ENCODE measurements at regions not wholly inside any gene's neighbourhood (a gene's known extent, or its start where the extent isn't known, plus 50 kb on each side); places are given as distances from the start of the nearest gene placed in this dataset.
"Not testable (repeated sequence)": the region's sequence is repeated elsewhere in the genome, so short reads cannot be mapped to it uniquely, and the experiment has no call there.

- no peaks in the 10 kb centered on the region for H3K9me3 ChIP-seq (ENCODE audit: control insufficient read depth, low read length)
- ATAC-seq = peak in 1 of 2 donors; percentile 40
- no peak for DNase-seq
- no peak overlapping the region for H3K4me3 ChIP-seq (ENCODE audit: low read length)
- WGBS = 70% methylated on average over 4 of the region's 4 CpGs
- no peak overlapping the region for H3K27ac ChIP-seq (ENCODE audit: low read length)
- H3K4me1 ChIP-seq (ENCODE audit: control insufficient read depth, insufficient read depth, low read length) = no peaks in the 10 kb centered on the region
- no peaks in the 10 kb centered on the region for H3K27me3 ChIP-seq (ENCODE audit: control insufficient read depth, insufficient read depth)
- intact Hi-C loops (cut with DNase I) = no loop called here
Observed at GRCh38 chr10:35876248-35876647, 234.2 kb upstream of the FZD8 start.

- DNase-seq (peak in 1 of 3 donors; percentile 46), ATAC-seq (peak; percentile 57 to 61)
- Histone ChIP-seq H3K4me1 (ENCODE audit: control insufficient read depth, insufficient read depth, low read length) (no peaks in the 10 kb centered on the region), H3K27ac (ENCODE audit: low read length) (peak overlapping the region; percentile 17), H3K4me3 (ENCODE audit: low read length) (no peak overlapping the region), H3K9me3 (ENCODE audit: control insufficient read depth, low read length) (no peaks in the 10 kb centered on the region), H3K27me3 (ENCODE audit: control insufficient read depth, insufficient read depth) (no peaks in the 10 kb centered on the region)
- intact Hi-C loops (cut with DNase I) = no loop called here
- 44% methylated on average over 10 of the region's 10 CpGs for WGBS
Observed at GRCh38 chr10:35875016-35875676, 233.1 kb upstream of the FZD8 start.

- H3K9me3 ChIP-seq (ENCODE audit: control insufficient read depth, low read length) = no peaks in the 10 kb centered on the region
- H3K4me1 ChIP-seq (ENCODE audit: control insufficient read depth, insufficient read depth, low read length) = no peaks in the 10 kb centered on the region
- peak in 1 of 2 donors; percentile 43 for ATAC-seq
- no peak overlapping the region for H3K27ac ChIP-seq (ENCODE audit: low read length)
- intact Hi-C loops (cut with DNase I) = no loop called here
- DNase-seq = no peak
- no peaks in the 10 kb centered on the region for H3K27me3 ChIP-seq (ENCODE audit: control insufficient read depth, insufficient read depth)
- H3K4me3 ChIP-seq (ENCODE audit: low read length) = no peak overlapping the region
- WGBS = 70% methylated on average over 6 of the region's 6 CpGs
Observed at GRCh38 chr10:35874311-35875015, 232.4 kb upstream of the FZD8 start.

GRCh38 chr10:35872671-35873070, 230.6 kb upstream of the FZD8 start:
- Histone ChIP-seq H3K4me3 (ENCODE audit: low read length) (no peak overlapping the region), H3K27me3 (ENCODE audit: control insufficient read depth, insufficient read depth) (no peaks in the 10 kb centered on the region), H3K9me3 (ENCODE audit: control insufficient read depth, low read length) (no peaks in the 10 kb centered on the region), H3K4me1 (ENCODE audit: control insufficient read depth, insufficient read depth, low read length) (no peaks in the 10 kb centered on the region), H3K27ac (ENCODE audit: low read length) (no peak overlapping the region)
- intact Hi-C loops (cut with DNase I) = no loop called here
- ATAC-seq (no peak), DNase-seq (no peak)
- 75% methylated on average over 6 of the region's 6 CpGs for WGBS

GRCh38 chr10:35870665-35871310, 228.7 kb upstream of the FZD8 start:
- 48% methylated on average over 5 of the region's 5 CpGs for WGBS
- intact Hi-C loops (cut with DNase I) = no loop called here
- H3K9me3 ChIP-seq (ENCODE audit: control insufficient read depth, low read length) = no peaks in the 10 kb centered on the region
- no peaks in the 10 kb centered on the region for H3K4me1 ChIP-seq (ENCODE audit: control insufficient read depth, insufficient read depth, low read length)
- H3K4me3 ChIP-seq (ENCODE audit: low read length) = no peak overlapping the region
- ATAC-seq (no peak), DNase-seq (no peak)
- no peak overlapping the region for H3K27ac ChIP-seq (ENCODE audit: low read length)
- no peaks in the 10 kb centered on the region for H3K27me3 ChIP-seq (ENCODE audit: control insufficient read depth, insufficient read depth)

GRCh38 chr10:35858676-35859283, 216.7 kb upstream of the FZD8 start:
- H3K27me3 ChIP-seq (ENCODE audit: control insufficient read depth, insufficient read depth); DNase-seq; ATAC-seq; H3K27ac ChIP-seq (ENCODE audit: low read length); intact Hi-C loops (cut with DNase I); H3K4me3 ChIP-seq (ENCODE audit: low read length); H3K9me3 ChIP-seq (ENCODE audit: control insufficient read depth, low read length); H3K4me1 ChIP-seq (ENCODE audit: control insufficient read depth, insufficient read depth, low read length): not testable (repeated sequence)
- 70% methylated on average over 25 of the region's 25 CpGs for WGBS

- Histone ChIP-seq H3K4me1 (ENCODE audit: control insufficient read depth, insufficient read depth, low read length) (no peaks in the 10 kb centered on the region), H3K4me3 (ENCODE audit: low read length) (no peak overlapping the region), H3K27ac (ENCODE audit: low read length) (no peak overlapping the region), H3K27me3 (ENCODE audit: control insufficient read depth, insufficient read depth) (no peaks in the 10 kb centered on the region), H3K9me3 (ENCODE audit: control insufficient read depth, low read length) (no peaks in the 10 kb centered on the region)
- intact Hi-C loops (cut with DNase I) = no loop called here
- no peak for DNase-seq
- 54% methylated on average over 1 of the region's 1 CpG for WGBS
- ATAC-seq = no peak
Observed at GRCh38 chr10:35857860-35858259, 215.8 kb upstream of the FZD8 start.

GRCh38 chr10:35855155-35855947, 213.3 kb upstream of the FZD8 start:
- 63% methylated on average over 1 of the region's 1 CpG for WGBS
- H3K4me1 ChIP-seq (ENCODE audit: control insufficient read depth, insufficient read depth, low read length) = no peaks in the 10 kb centered on the region
- no peak for DNase-seq
- intact Hi-C loops (cut with DNase I) = no loop called here
- no peak for ATAC-seq
- H3K9me3 ChIP-seq (ENCODE audit: control insufficient read depth, low read length) = no peaks in the 10 kb centered on the region
- no peaks in the 10 kb centered on the region for H3K27me3 ChIP-seq (ENCODE audit: control insufficient read depth, insufficient read depth)
- H3K27ac ChIP-seq (ENCODE audit: low read length) = no peak overlapping the region
- H3K4me3 ChIP-seq (ENCODE audit: low read length) = no peak overlapping the region

- WGBS = 70% methylated on average over 2 of the region's 2 CpGs
- Histone ChIP-seq H3K4me1 (ENCODE audit: control insufficient read depth, insufficient read depth, low read length) (no peaks in the 10 kb centered on the region), H3K4me3 (ENCODE audit: low read length) (no peak overlapping the region), H3K9me3 (ENCODE audit: control insufficient read depth, low read length) (no peaks in the 10 kb centered on the region), H3K27me3 (ENCODE audit: control insufficient read depth, insufficient read depth) (no peaks in the 10 kb centered on the region), H3K27ac (ENCODE audit: low read length) (no peak overlapping the region)
- intact Hi-C loops (cut with DNase I) = no loop called here
- DNase-seq (no peak), ATAC-seq (no peak)
Observed at GRCh38 chr10:35854661-35855060, 212.6 kb upstream of the FZD8 start.

GRCh38 chr10:35852721-35853120, 210.6 kb upstream of the FZD8 start:
- peak; percentile 92 to 98 for ATAC-seq
- intact Hi-C loops (cut with DNase I) = no loop called here
- H3K27ac ChIP-seq (ENCODE audit: low read length) = no peak overlapping the region

More at GRCh38 chr10:35852721-35853120, 210.6 kb upstream of the FZD8 start:
- WGBS = 40% methylated on average over 2 of the region's 2 CpGs
- H3K4me1 ChIP-seq (ENCODE audit: control insufficient read depth, insufficient read depth, low read length) = peaks cover 3% of the 10 kb centered on the region
- peak in 2 of 3 donors; percentile 63 to 76 for DNase-seq
- no peak overlapping the region for H3K4me3 ChIP-seq (ENCODE audit: low read length)
- no peaks in the 10 kb centered on the region for H3K9me3 ChIP-seq (ENCODE audit: control insufficient read depth, low read length)
- no peaks in the 10 kb centered on the region for H3K27me3 ChIP-seq (ENCODE audit: control insufficient read depth, insufficient read depth)
